Thyroid gland (tissue), 4 donors: ENCODE measurements at regions not wholly inside any gene's neighbourhood (a gene's known extent, or its start where the extent isn't known, plus 50 kb on each side); places are given as distances from the start of the nearest gene placed in this dataset.

Experiments used
- POLR2A ChIP-seq, 2 donors: fragments of 450-650 bp; IDR thresholded peaks; one replicate each; pipeline ENCODE4 v1.6.1; 2017; ENCODE audit warnings: antibody characterized with exemption in 2 of 2, mild to moderate bottlenecking in 2 of 2, moderate library complexity in 1 of 2
- TF ChIP-seq, protein P1 (sequence below), 6 experiments: fragments of 200-600 bp in 3 of 6; fragments of 450-650 bp in 3 of 6; sonication (generic) in 3 of 6; IDR thresholded peaks; one replicate each; pipeline ENCODE4 v1.5.1; 2016 to 2019; ENCODE audit warnings: antibody characterized with exemption in 6 of 6, mild to moderate bottlenecking in 2 of 6, inconsistent platforms in 1 of 6, moderate library complexity in 1 of 6

DNA sequence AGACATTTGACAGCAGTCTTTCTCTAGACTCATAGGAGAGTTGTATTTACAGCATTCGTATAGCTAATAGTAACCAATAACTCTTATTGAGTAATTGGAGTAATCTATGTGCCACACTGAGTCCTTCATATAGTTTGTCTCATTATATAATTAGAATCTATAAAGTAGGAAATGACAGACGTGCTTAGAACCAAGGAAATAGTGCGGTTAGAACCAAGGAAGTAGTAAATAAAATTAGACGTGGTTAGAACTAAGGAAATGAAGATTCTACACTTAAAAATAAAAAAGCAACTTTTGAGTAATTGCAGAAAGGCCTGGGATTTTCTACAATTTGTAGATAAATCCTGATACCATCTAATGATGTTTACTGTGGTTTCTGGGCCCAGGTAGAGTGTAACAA lies 107.8 kb upstream of the TNFSF11 start:
- TF ChIP-seq, protein P1, sequence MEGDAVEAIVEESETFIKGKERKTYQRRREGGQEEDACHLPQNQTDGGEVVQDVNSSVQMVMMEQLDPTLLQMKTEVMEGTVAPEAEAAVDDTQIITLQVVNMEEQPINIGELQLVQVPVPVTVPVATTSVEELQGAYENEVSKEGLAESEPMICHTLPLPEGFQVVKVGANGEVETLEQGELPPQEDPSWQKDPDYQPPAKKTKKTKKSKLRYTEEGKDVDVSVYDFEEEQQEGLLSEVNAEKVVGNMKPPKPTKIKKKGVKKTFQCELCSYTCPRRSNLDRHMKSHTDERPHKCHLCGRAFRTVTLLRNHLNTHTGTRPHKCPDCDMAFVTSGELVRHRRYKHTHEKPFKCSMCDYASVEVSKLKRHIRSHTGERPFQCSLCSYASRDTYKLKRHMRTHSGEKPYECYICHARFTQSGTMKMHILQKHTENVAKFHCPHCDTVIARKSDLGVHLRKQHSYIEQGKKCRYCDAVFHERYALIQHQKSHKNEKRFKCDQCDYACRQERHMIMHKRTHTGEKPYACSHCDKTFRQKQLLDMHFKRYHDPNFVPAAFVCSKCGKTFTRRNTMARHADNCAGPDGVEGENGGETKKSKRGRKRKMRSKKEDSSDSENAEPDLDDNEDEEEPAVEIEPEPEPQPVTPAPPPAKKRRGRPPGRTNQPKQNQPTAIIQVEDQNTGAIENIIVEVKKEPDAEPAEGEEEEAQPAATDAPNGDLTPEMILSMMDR (IDR thresholded peaks at IDR 0.05): no peak
- TF ChIP-seq POLR2A (IDR thresholded peaks at IDR 0.05): no peak
